ENCODE measurements at regions not wholly inside any gene's neighbourhood (a gene's known extent, or its start where the extent isn't known, plus 50 kb on each side); places are given as distances from the start of the nearest gene placed in this dataset.

- H3K9me1 ChIP-seq (ENCODE audit: control insufficient read depth, insufficient read depth, low read length) = no peaks in the 10 kb centered on the region
- 12% methylated on average over 22 of the region's 35 CpGs for WGBS (ENCODE audit: insufficient coverage, low coverage, missing lambda C conversion rate)
- peak; percentile 99 for ATAC-seq
- no peak overlapping the region for H3K4me3 ChIP-seq
- no peak overlapping the region for H3K27ac ChIP-seq (ENCODE audit: extremely low read depth, low read depth, low read length)
- in situ Hi-C loops (cut with MboI) (no loop called here), intact Hi-C loops (cut with micrococcal nuclease) (loop anchor here (1.0 to 5.0 kb wide), 4 partner anchors 58 to 743 kb away; no protein-coding TSS in a partner anchor)
- peaks cover 0 to 32% of the 10 kb centered on the region in 2 experiments; a peak in 3 of 5 replicates for H3K27me3 ChIP-seq (ENCODE audit: control insufficient read depth in 2 of 2, insufficient read depth in 2 of 2, low read length in 2 of 2)
- no peak overlapping the region for H2AFZ ChIP-seq (ENCODE audit: low read depth, low read length)
- peak; percentile 54 to 78 (median 70) for DNase-seq (ENCODE audit: extremely low read depth in 1 of 4, low spot score in 3 of 4)
- no peaks in the 10 kb centered on the region for H4K20me1 ChIP-seq (replicated peaks; ENCODE audit: control insufficient read depth, insufficient read depth, low read length)
- H3K79me2 ChIP-seq (ENCODE audit: control insufficient read depth, insufficient read depth, low read length) = no peaks in the 10 kb centered on the region
- ChIA-PET CTCF (ENCODE audit: low intra/inter-chr PET ratio) (interaction anchor here (0.8 to 0.9 kb wide), 4 partner anchors 507 to 743 kb away, joined by 3 to 4 read pairs (median 4); no protein-coding TSS in a partner anchor), POLR2A (no interaction called here)
- no peaks in the 10 kb centered on the region for H3K9me3 ChIP-seq (replicated peaks; ENCODE audit: control insufficient read depth, insufficient read depth, low read depth, low read length)
- no peaks in the 10 kb centered on the region for H3K4me1 ChIP-seq (replicated peaks in 1 of 2; ENCODE audit: control insufficient read depth in 2 of 2, insufficient read depth in 2 of 2, low read length in 2 of 2)
- BruUV-seq (replicated peaks) = no TSS peak
- no peak overlapping the region for H3K4me2 ChIP-seq (ENCODE audit: insufficient read depth, low read length)
- no peak overlapping the region for H3K9ac ChIP-seq (ENCODE audit: insufficient read depth in 1 of 2, low read depth in 2 of 2, low read length in 2 of 2)
- FAIRE-seq = no peak
- no peaks in the 10 kb centered on the region for H3K36me3 ChIP-seq (ENCODE audit: control insufficient read depth, insufficient read depth, low read length)
- TF ChIP-seq RREB1 (CRISPR knock-in tag; IDR thresholded peaks at IDR 0.05) (no peak), REST (IDR thresholded peaks at IDR 0.05; ENCODE audit: borderline replicate concordance) (peak; percentile 62; the same call in 1 of the 2 replicates), REST (CRISPR knock-in tag; IDR thresholded peaks at IDR 0.05; ENCODE audit: low read depth) (no peak), RAD21 (CRISPR knock-in tag; conservative IDR thresholded peaks at IDR 0.05 in 1 of 2, IDR thresholded peaks at IDR 0.05 in 1 of 2) (peak; percentile 56 to 79), ATF4 (CRISPR knock-in tag; IDR thresholded peaks at IDR 0.05) (no peak), ZNF507 (tag; conservative IDR thresholded peaks at IDR 0.05) (no peak)
Observed at GRCh38 chr14:94689218-94689984, 77.2 kb downstream of the SERPINA3 start.
